Sigmoid colon (tissue), 6 donors: ENCODE measurements at regions not wholly inside any gene's neighbourhood (a gene's known extent, or its start where the extent isn't known, plus 50 kb on each side); places are given as distances from the start of the nearest gene placed in this dataset.

Source experiments
- DNase-seq: peaks from one replicate; pipeline ENCODE4 v3.0.0-alpha.2; 2019
- H3K27ac ChIP-seq, 4 donors: fragments of 200-600 bp; sonication (generic); one replicate each; pipeline ENCODE4 v1.5.1; 2016 to 2019; ENCODE audit warnings: mild to moderate bottlenecking in 1 of 4
- H3K27me3 ChIP-seq, 3 donors: fragments of 200-600 bp; sonication (generic); one replicate each; pipeline ENCODE4 v1.5.1; 2019; ENCODE audit warnings: mild to moderate bottlenecking in 1 of 3
- H3K36me3 ChIP-seq, 4 donors: fragments of 200-600 bp; sonication (generic); one replicate each; pipeline ENCODE4 v1.5.1; 2016 to 2019
- H3K4me1 ChIP-seq, 4 donors: fragments of 200-600 bp; sonication (generic); one replicate each; pipeline ENCODE4 v1.5.1; 2017 to 2019
- H3K4me3 ChIP-seq, 4 donors: fragments of 200-600 bp; sonication (generic); one replicate each; pipeline ENCODE4 v1.5.1; 2017 to 2019; ENCODE audit warnings: mild to moderate bottlenecking in 2 of 4, moderate library complexity in 1 of 4
- H3K9me3 ChIP-seq, 4 donors: fragments of 200-600 bp in 3 of 4; sonication (generic) in 3 of 4; one replicate each; pipeline versions ENCODE4 v1.5.1 to v1.6.1; 2013 to 2019
- CTCF ChIP-seq, 4 experiments: fragments of 450-650 bp in 3 of 4; fragments of 200-600 bp in 1 of 4; IDR thresholded peaks; one replicate each; pipeline ENCODE4 v1.5.1; 2016 to 2019; ENCODE audit warnings: antibody characterized with exemption in 4 of 4, mild to moderate bottlenecking in 3 of 4, moderate library complexity in 2 of 4
- EP300 ChIP-seq, 4 donors: sonication (generic); formaldehyde crosslinking; IDR thresholded peaks; one replicate each; pipeline ENCODE4 v1.6.1; 2017; ENCODE audit warnings: antibody characterized with exemption in 4 of 4
- POLR2A ChIP-seq, 2 donors: fragments of 450-650 bp; IDR thresholded peaks; one replicate each; pipeline ENCODE4 v1.6.1; 2016; ENCODE audit warnings: antibody characterized with exemption in 2 of 2, mild to moderate bottlenecking in 2 of 2, moderate library complexity in 2 of 2
- POLR2AphosphoS5 ChIP-seq, 4 donors: sonication (generic); formaldehyde crosslinking; IDR thresholded peaks; one replicate each; pipeline ENCODE4 v1.6.1; 2017; ENCODE audit warnings: antibody characterized with exemption in 4 of 4
- WGBS, 2 donors: extraction: QIAGEN DNeasy Blood & Tissue Kit; methylation state at CpG; one replicate each; pipeline ENCODE4 v1.1.7; 2013; 5-methylcytosine and 5-hydroxymethylcytosine counted together
- intact Hi-C: fragments of 100-400 bp; cut with DNase I; formaldehyde crosslinking; loops from one replicate; pipeline ENCODE4 v1.15.1; 2023
- donor health status: healthy with polysubstance abuse.
- donor health status: healthy.

- Histone ChIP-seq H3K27me3 (no peaks in the 10 kb centered on the region), H3K27ac (no peak overlapping the region), H3K4me1 (no peaks in the 10 kb centered on the region), H3K36me3 (no peaks in the 10 kb centered on the region), H3K4me3 (no peak overlapping the region), H3K9me3 (no peaks in the 10 kb centered on the region)
- no peak for DNase-seq
- TF ChIP-seq POLR2A (IDR thresholded peaks at IDR 0.05): no peak
- no peak for TF ChIP-seq CTCF (IDR thresholded peaks at IDR 0.05)
- intact Hi-C loops: no loop called here
- WGBS, 2 donors: 94 to 97% methylated on average over 1 of the region's 1 CpG
Observed at GRCh38 chr1:175894581-175894980, 151.2 kb upstream of the TNR start.

GRCh38 chr1:175893192-175893591 is 149.8 kb upstream of the TNR start:
- no peak for TF ChIP-seq CTCF (IDR thresholded peaks at IDR 0.05)
- no peak for TF ChIP-seq POLR2AphosphoS5 (IDR thresholded peaks at IDR 0.05)
- no peak for TF ChIP-seq EP300 (IDR thresholded peaks at IDR 0.05)
- intact Hi-C loops: no loop called here
- H3K9me3 ChIP-seq: no peaks in the 10 kb centered on the region

GRCh38 chr1:175892686-175893085 is 149.3 kb upstream of the TNR start:
- Histone ChIP-seq H3K4me1 (no peaks in the 10 kb centered on the region), H3K4me3 (no peak overlapping the region), H3K27ac (no peak overlapping the region), H3K27me3 (no peaks in the 10 kb centered on the region), H3K9me3 (no peaks in the 10 kb centered on the region), H3K36me3 (no peaks in the 10 kb centered on the region)
- no peak for TF ChIP-seq POLR2A (IDR thresholded peaks at IDR 0.05)
- no peak for TF ChIP-seq CTCF (IDR thresholded peaks at IDR 0.05)
- no peak for TF ChIP-seq POLR2AphosphoS5 (IDR thresholded peaks at IDR 0.05)
- no peak for TF ChIP-seq EP300 (IDR thresholded peaks at IDR 0.05)
- WGBS, 2 donors: 87 to 92% methylated on average over 5 of the region's 5 CpGs
- no peak for DNase-seq
- intact Hi-C loops: no loop called here

More at GRCh38 chr1:175893192-175893591, 149.8 kb upstream of the TNR start:
- H3K36me3 ChIP-seq: no peaks in the 10 kb centered on the region
- 71 to 79% methylated on average over 3 of the region's 3 CpGs for WGBS, 2 donors
- H3K27ac ChIP-seq: no peak overlapping the region
- no peak for DNase-seq
- H3K27me3 ChIP-seq: no peaks in the 10 kb centered on the region
- H3K4me1 ChIP-seq: no peaks in the 10 kb centered on the region
- no peak overlapping the region for H3K4me3 ChIP-seq

- TF ChIP-seq POLR2AphosphoS5 (IDR thresholded peaks at IDR 0.05) (no peak), CTCF (IDR thresholded peaks at IDR 0.05) (no peak), EP300 (IDR thresholded peaks at IDR 0.05) (no peak), POLR2A (IDR thresholded peaks at IDR 0.05) (no peak)
- intact Hi-C loops: no loop called here
- 82 to 86% methylated on average over 10 of the region's 10 CpGs for WGBS, 2 donors
- Histone ChIP-seq H3K36me3 (no peaks in the 10 kb centered on the region), H3K9me3 (no peaks in the 10 kb centered on the region), H3K4me3 (no peak overlapping the region), H3K27me3 (no peaks in the 10 kb centered on the region), H3K27ac (no peak overlapping the region), H3K4me1 (no peaks in the 10 kb centered on the region)
- no peak for DNase-seq
Observed at GRCh38 chr1:175891783-175892309, 148.5 kb upstream of the TNR start.

GRCh38 chr1:175890958-175891357 is 147.6 kb upstream of the TNR start:
- Histone ChIP-seq H3K27ac (no peak overlapping the region), H3K27me3 (no peaks in the 10 kb centered on the region), H3K9me3 (no peaks in the 10 kb centered on the region), H3K4me3 (no peak overlapping the region), H3K4me1 (no peaks in the 10 kb centered on the region), H3K36me3 (no peaks in the 10 kb centered on the region)
- no peak for TF ChIP-seq CTCF (IDR thresholded peaks at IDR 0.05)
- no peak for TF ChIP-seq POLR2A (IDR thresholded peaks at IDR 0.05)
- TF ChIP-seq POLR2AphosphoS5 (IDR thresholded peaks at IDR 0.05): no peak
- no peak for TF ChIP-seq EP300 (IDR thresholded peaks at IDR 0.05)
- WGBS, 2 donors: 96 to 97% methylated on average over 7 of the region's 7 CpGs
- intact Hi-C loops: no loop called here
- DNase-seq: no peak
